ENCODE measurements at regions not wholly inside any gene's neighbourhood (a gene's known extent, or its start where the extent isn't known, plus 50 kb on each side); places are given as distances from the start of the nearest gene placed in this dataset.
A peak's percentile ranks its signal among the peaks of the same experiment; 100 is the strongest.

- no peaks in the 10 kb centered on the region for H4K20me1 ChIP-seq (replicated peaks; ENCODE audit: insufficient read depth)
- no peaks in the 10 kb centered on the region for H3K27me3 ChIP-seq (ENCODE audit: insufficient read depth)
- H3K9me3 Mint-ChIP-seq, result peaks cover 3% of the 10 kb centered on the region; the same call in 2 of the 3 replicates
- H3K27ac ChIP-seq (ENCODE audit: low read depth), result no peak overlapping the region
- H2AFZ ChIP-seq, result peak overlapping the region; percentile 23; the same call in 1 of the 2 replicates
- H3K36me3 ChIP-seq (ENCODE audit: insufficient read depth), result no peaks in the 10 kb centered on the region
- no peak for DNase-seq (ENCODE audit: low spot score)
- TF ChIP-seq, protein P1, sequence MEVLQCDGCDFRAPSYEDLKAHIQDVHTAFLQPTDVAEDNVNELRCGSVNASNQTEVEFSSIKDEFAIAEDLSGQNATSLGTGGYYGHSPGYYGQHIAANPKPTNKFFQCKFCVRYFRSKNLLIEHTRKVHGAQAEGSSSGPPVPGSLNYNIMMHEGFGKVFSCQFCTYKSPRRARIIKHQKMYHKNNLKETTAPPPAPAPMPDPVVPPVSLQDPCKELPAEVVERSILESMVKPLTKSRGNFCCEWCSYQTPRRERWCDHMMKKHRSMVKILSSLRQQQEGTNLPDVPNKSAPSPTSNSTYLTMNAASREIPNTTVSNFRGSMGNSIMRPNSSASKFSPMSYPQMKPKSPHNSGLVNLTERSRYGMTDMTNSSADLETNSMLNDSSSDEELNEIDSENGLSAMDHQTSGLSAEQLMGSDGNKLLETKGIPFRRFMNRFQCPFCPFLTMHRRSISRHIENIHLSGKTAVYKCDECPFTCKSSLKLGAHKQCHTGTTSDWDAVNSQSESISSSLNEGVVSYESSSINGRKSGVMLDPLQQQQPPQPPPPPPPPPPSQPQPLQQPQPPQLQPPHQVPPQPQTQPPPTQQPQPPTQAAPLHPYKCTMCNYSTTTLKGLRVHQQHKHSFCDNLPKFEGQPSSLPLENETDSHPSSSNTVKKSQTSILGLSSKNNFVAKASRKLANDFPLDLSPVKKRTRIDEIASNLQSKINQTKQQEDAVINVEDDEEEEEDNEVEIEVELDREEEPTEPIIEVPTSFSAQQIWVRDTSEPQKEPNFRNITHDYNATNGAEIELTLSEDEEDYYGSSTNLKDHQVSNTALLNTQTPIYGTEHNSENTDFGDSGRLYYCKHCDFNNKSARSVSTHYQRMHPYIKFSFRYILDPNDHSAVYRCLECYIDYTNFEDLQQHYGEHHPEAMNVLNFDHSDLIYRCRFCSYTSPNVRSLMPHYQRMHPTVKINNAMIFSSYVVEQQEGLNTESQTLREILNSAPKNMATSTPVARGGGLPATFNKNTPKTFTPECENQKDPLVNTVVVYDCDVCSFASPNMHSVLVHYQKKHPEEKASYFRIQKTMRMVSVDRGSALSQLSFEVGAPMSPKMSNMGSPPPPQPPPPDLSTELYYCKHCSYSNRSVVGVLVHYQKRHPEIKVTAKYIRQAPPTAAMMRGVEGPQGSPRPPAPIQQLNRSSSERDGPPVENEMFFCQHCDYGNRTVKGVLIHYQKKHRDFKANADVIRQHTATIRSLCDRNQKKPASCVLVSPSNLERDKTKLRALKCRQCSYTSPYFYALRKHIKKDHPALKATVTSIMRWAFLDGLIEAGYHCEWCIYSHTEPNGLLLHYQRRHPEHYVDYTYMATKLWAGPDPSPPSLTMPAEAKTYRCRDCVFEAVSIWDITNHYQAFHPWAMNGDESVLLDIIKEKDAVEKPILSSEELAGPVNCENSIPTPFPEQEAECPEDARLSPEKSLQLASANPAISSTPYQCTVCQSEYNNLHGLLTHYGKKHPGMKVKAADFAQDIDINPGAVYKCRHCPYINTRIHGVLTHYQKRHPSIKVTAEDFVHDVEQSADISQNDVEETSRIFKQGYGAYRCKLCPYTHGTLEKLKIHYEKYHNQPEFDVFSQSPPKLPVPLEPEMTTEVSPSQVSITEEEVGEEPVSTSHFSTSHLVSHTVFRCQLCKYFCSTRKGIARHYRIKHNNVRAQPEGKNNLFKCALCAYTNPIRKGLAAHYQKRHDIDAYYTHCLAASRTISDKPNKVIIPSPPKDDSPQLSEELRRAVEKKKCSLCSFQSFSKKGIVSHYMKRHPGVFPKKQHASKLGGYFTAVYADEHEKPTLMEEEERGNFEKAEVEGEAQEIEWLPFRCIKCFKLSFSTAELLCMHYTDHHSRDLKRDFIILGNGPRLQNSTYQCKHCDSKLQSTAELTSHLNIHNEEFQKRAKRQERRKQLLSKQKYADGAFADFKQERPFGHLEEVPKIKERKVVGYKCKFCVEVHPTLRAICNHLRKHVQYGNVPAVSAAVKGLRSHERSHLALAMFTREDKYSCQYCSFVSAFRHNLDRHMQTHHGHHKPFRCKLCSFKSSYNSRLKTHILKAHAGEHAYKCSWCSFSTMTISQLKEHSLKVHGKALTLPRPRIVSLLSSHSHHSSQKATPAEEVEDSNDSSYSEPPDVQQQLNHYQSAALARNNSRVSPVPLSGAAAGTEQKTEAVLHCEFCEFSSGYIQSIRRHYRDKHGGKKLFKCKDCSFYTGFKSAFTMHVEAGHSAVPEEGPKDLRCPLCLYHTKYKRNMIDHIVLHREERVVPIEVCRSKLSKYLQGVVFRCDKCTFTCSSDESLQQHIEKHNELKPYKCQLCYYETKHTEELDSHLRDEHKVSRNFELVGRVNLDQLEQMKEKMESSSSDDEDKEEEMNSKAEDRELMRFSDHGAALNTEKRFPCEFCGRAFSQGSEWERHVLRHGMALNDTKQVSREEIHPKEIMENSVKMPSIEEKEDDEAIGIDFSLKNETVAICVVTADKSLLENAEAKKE (CRISPR knock-in tag; IDR thresholded peaks at IDR 0.05), result no peak
- TF ChIP-seq CREB1 (CRISPR knock-in tag; IDR thresholded peaks at IDR 0.05; ENCODE audit: low read depth) (no peak), POLR2AphosphoS5 (IDR thresholded peaks at IDR 0.05; ENCODE audit: low read depth) (no peak), EZH2phosphoT487 (IDR thresholded peaks at IDR 0.05; ENCODE audit: unreplicated experiment) (no peak)
- H3K4me2 ChIP-seq, result no peak overlapping the region
- peak overlapping the region; percentile 2; the same call in 1 of the 2 replicates for H3K27ac Mint-ChIP-seq
- H3K4me1 Mint-ChIP-seq, result peaks cover 30% of the 10 kb centered on the region
- H3K27me3 Mint-ChIP-seq (ENCODE audit: insufficient read depth, low read depth, poor library complexity), result peaks cover 5% of the 10 kb centered on the region
- H3K9me2 ChIP-seq (ENCODE audit: insufficient read depth), result no peaks in the 10 kb centered on the region
- H3K36me3 Mint-ChIP-seq (ENCODE audit: low read depth), result no peaks in the 10 kb centered on the region
- H3K79me2 ChIP-seq (replicated peaks; ENCODE audit: insufficient read depth), result no peaks in the 10 kb centered on the region
- no peak overlapping the region; the same call in 2 of the 3 replicates for H3K4me3 Mint-ChIP-seq
- H3F3A ChIP-seq (replicated peaks; ENCODE audit: low read depth), result no peaks in the 10 kb centered on the region
- no peak overlapping the region for H3K4me3 ChIP-seq
- ATAC-seq, result no peak
- peaks cover 15% of the 10 kb centered on the region for H3K4me1 ChIP-seq (ENCODE audit: insufficient read depth)
Measured at GRCh38 chr3:81936817-81937216, 175.4 kb upstream of the GBE1 start.

GRCh38 chr3:81932681-81933080, 171.2 kb upstream of the GBE1 start:
- Histone ChIP-seq H2AFZ (no peak overlapping the region), H3K9me2 (ENCODE audit: insufficient read depth) (no peaks in the 10 kb centered on the region), H3K36me3 (ENCODE audit: insufficient read depth) (no peaks in the 10 kb centered on the region), H3K79me2 (replicated peaks; ENCODE audit: insufficient read depth) (no peaks in the 10 kb centered on the region), H3K4me2 (no peak overlapping the region), H3K27me3 (ENCODE audit: insufficient read depth) (no peaks in the 10 kb centered on the region), H3K4me1 (ENCODE audit: insufficient read depth) (0 out of 2 replicates have a peak, but pooled peaks cover 3% of the 10 kb centered on the region), H3K27ac (ENCODE audit: low read depth) (no peak overlapping the region), H4K20me1 (replicated peaks; ENCODE audit: insufficient read depth) (no peaks in the 10 kb centered on the region), H3F3A (replicated peaks; ENCODE audit: low read depth) (no peaks in the 10 kb centered on the region), H3K4me3 (no peak overlapping the region)
- Mint-ChIP-seq H3K4me1 (peaks cover 19% of the 10 kb centered on the region), H3K27ac (no peak overlapping the region), H3K9me3 (no peaks in the 10 kb centered on the region), H3K27me3 (ENCODE audit: insufficient read depth, low read depth, poor library complexity) (peaks cover 2% of the 10 kb centered on the region), H3K36me3 (ENCODE audit: low read depth) (no peaks in the 10 kb centered on the region), H3K4me3 (no peak overlapping the region)
- DNase-seq (ENCODE audit: low spot score) (no peak), ATAC-seq (no peak)
- TF ChIP-seq ZNF114 (CRISPR knock-in tag; IDR thresholded peaks at IDR 0.05), result no peak
- no peak for TF ChIP-seq CREB1 (CRISPR knock-in tag; IDR thresholded peaks at IDR 0.05; ENCODE audit: low read depth)
- no peak for TF ChIP-seq JUNB (IDR thresholded peaks at IDR 0.05; ENCODE audit: unreplicated experiment)
- no peak for TF ChIP-seq NANOG (IDR thresholded peaks at IDR 0.05; ENCODE audit: borderline replicate concordance)
- TF ChIP-seq STAT1 (IDR thresholded peaks at IDR 0.05; ENCODE audit: unreplicated experiment), result no peak
- no peak for TF ChIP-seq REST (IDR thresholded peaks at IDR 0.05; ENCODE audit: unreplicated experiment)
- TF ChIP-seq EZH2 (IDR thresholded peaks at IDR 0.05; ENCODE audit: low read depth, unreplicated experiment), result no peak
